ENCODE measurements at regions not wholly inside any gene's neighbourhood (a gene's known extent, or its start where the extent isn't known, plus 50 kb on each side); places are given as distances from the start of the nearest gene placed in this dataset.
"Not testable (repeated sequence)": the region's sequence is repeated elsewhere in the genome, so short reads cannot be mapped to it uniquely, and the experiment has no call there.

GRCh38 chr3:74145277-74145676 is 469.2 kb downstream of the CNTN3 start:
- Histone ChIP-seq H3K4me3 (ENCODE audit: low read length in 3 of 3) (no peak overlapping the region), H3K4me1 (ENCODE audit: control insufficient read depth in 3 of 3, insufficient read depth in 3 of 3, low read length in 3 of 3) (no peaks in the 10 kb centered on the region), H3K27me3 (ENCODE audit: control insufficient read depth in 3 of 3, insufficient read depth in 3 of 3, low read length in 3 of 3) (no peaks in the 10 kb centered on the region), H3K9ac (ENCODE audit: low read depth in 1 of 3, low read length in 3 of 3) (no peak overlapping the region), H3K36me3 (ENCODE audit: control insufficient read depth in 3 of 3, insufficient read depth in 3 of 3, low read length in 3 of 3) (no peaks in the 10 kb centered on the region), H3K27ac (ENCODE audit: low read depth, low read length) (no peak overlapping the region), H3K9me3 (ENCODE audit: control insufficient read depth in 3 of 3, low read length in 3 of 3) (no peaks in the 10 kb centered on the region)

DNA sequence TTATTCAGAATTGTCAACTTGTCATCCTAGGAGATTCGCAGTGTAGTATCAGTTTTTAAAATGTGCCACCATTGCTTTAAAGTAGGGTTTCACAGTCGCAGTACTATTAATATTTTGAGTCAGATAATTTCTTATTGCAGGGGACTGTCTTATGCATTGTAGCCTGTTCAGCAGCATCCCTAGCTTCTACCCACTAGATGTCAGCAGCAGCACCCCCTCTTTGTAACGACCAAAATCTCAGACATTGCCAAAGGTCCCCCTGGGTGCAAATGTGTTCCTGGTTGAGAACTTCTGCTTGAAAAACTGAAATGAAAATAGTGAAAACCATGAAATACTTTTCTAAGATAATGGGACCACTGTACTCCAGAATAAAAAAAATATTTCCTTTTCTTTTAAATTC is 474.8 kb downstream of the CNTN3 start:
- Histone ChIP-seq H3K4me1 (ENCODE audit: control insufficient read depth in 3 of 3, insufficient read depth in 3 of 3, low read length in 3 of 3) (no peaks in the 10 kb centered on the region), H3K9ac (ENCODE audit: low read depth in 1 of 3, low read length in 3 of 3) (no peak overlapping the region), H3K4me3 (ENCODE audit: low read length in 3 of 3) (no peak overlapping the region), H3K27me3 (ENCODE audit: control insufficient read depth in 3 of 3, insufficient read depth in 3 of 3, low read length in 3 of 3) (no peaks in the 10 kb centered on the region), H3K27ac (ENCODE audit: low read depth, low read length) (no peak overlapping the region), H3K9me3 (ENCODE audit: control insufficient read depth in 3 of 3, low read length in 3 of 3) (no peaks in the 10 kb centered on the region), H3K36me3 (ENCODE audit: control insufficient read depth in 3 of 3, insufficient read depth in 3 of 3, low read length in 3 of 3) (no peaks in the 10 kb centered on the region)

GRCh38 chr3:74137790-74138189 is 476.7 kb downstream of the CNTN3 start:
- no peaks in the 10 kb centered on the region for H3K36me3 ChIP-seq (ENCODE audit: control insufficient read depth in 3 of 3, insufficient read depth in 3 of 3, low read length in 3 of 3)
- H3K27me3 ChIP-seq (ENCODE audit: control insufficient read depth in 3 of 3, insufficient read depth in 3 of 3, low read length in 3 of 3), result no peaks in the 10 kb centered on the region
- no peak overlapping the region for H3K9ac ChIP-seq (ENCODE audit: low read depth in 1 of 3, low read length in 3 of 3)
- H3K4me1 ChIP-seq (ENCODE audit: control insufficient read depth in 3 of 3, insufficient read depth in 3 of 3, low read length in 3 of 3), result no peaks in the 10 kb centered on the region
- H3K27ac ChIP-seq (ENCODE audit: low read depth, low read length), result no peak overlapping the region
- no peak overlapping the region for H3K4me3 ChIP-seq (ENCODE audit: low read length in 3 of 3)
- H3K9me3 ChIP-seq (ENCODE audit: control insufficient read depth in 3 of 3, low read length in 3 of 3), result no peaks in the 10 kb centered on the region

DNA sequence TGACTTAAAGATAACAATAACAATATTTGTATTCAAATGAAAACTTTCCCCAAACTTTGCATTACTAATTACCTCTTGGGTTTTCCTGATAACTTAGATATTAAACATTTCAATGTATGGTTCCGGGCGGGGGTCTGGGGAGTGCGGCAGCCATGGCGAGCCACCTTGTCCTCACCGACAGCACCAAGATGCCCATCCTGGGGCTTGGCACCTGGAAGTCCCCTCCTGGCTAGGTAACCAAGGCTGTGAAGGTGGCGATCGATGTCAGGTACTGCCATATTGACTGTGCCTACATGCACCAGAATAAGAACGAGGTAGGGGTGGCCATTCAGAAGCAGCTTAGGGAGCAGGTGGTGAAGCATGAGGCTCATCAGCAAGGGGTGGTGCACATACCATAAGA is 478.7 kb downstream of the CNTN3 start:
- no peaks in the 10 kb centered on the region for H3K9me3 ChIP-seq (ENCODE audit: control insufficient read depth in 3 of 3, low read length in 3 of 3)
- no peak overlapping the region for H3K27ac ChIP-seq (ENCODE audit: low read depth, low read length)
- H3K36me3 ChIP-seq (ENCODE audit: control insufficient read depth in 3 of 3, insufficient read depth in 3 of 3, low read length in 3 of 3), result no peaks in the 10 kb centered on the region
- H3K27me3 ChIP-seq (ENCODE audit: control insufficient read depth in 3 of 3, insufficient read depth in 3 of 3, low read length in 3 of 3), result no peaks in the 10 kb centered on the region
- no peak overlapping the region for H3K9ac ChIP-seq (ENCODE audit: low read depth in 1 of 3, low read length in 3 of 3)
- H3K4me3 ChIP-seq (ENCODE audit: low read length in 3 of 3), result no peak overlapping the region
- no peaks in the 10 kb centered on the region for H3K4me1 ChIP-seq (ENCODE audit: control insufficient read depth in 3 of 3, insufficient read depth in 3 of 3, low read length in 3 of 3)

- H3K4me1 ChIP-seq (ENCODE audit: control insufficient read depth in 3 of 3, insufficient read depth in 3 of 3, low read length in 3 of 3), result no peaks in the 10 kb centered on the region
- H3K27me3 ChIP-seq (ENCODE audit: control insufficient read depth in 3 of 3, insufficient read depth in 3 of 3, low read length in 3 of 3), result no peaks in the 10 kb centered on the region
- no peak overlapping the region for H3K9ac ChIP-seq (ENCODE audit: low read depth in 1 of 3, low read length in 3 of 3)
- H3K36me3 ChIP-seq (ENCODE audit: control insufficient read depth in 3 of 3, insufficient read depth in 3 of 3, low read length in 3 of 3), result no peaks in the 10 kb centered on the region
- no peak overlapping the region for H3K27ac ChIP-seq (ENCODE audit: low read depth, low read length)
- no peak overlapping the region for H3K4me3 ChIP-seq (ENCODE audit: low read length in 3 of 3)
- H3K9me3 ChIP-seq (ENCODE audit: control insufficient read depth in 3 of 3, low read length in 3 of 3), result peaks cover 0 to 4% (median 0%) of the 10 kb centered on the region in 3 donors
These were observed 479.6 kb downstream of the CNTN3 start for GRCh38 chr3:74134831-74135230.

GRCh38 chr3:74131546-74132328 is 482.7 kb downstream of the CNTN3 start:
- H3K4me1 ChIP-seq (ENCODE audit: control insufficient read depth in 3 of 3, insufficient read depth in 3 of 3, low read length in 3 of 3); H3K36me3 ChIP-seq (ENCODE audit: control insufficient read depth in 3 of 3, insufficient read depth in 3 of 3, low read length in 3 of 3); H3K27ac ChIP-seq (ENCODE audit: low read depth, low read length); H3K4me3 ChIP-seq (ENCODE audit: low read length in 3 of 3); H3K27me3 ChIP-seq (ENCODE audit: control insufficient read depth in 3 of 3, insufficient read depth in 3 of 3, low read length in 3 of 3); H3K9me3 ChIP-seq (ENCODE audit: control insufficient read depth in 3 of 3, low read length in 3 of 3); H3K9ac ChIP-seq (ENCODE audit: low read depth in 1 of 3, low read length in 3 of 3): not testable (repeated sequence)

- Histone ChIP-seq H3K9me3 (ENCODE audit: control insufficient read depth in 3 of 3, low read length in 3 of 3) (peaks cover 0 to 4% (median 0%) of the 10 kb centered on the region in 3 donors), H3K36me3 (ENCODE audit: control insufficient read depth in 3 of 3, insufficient read depth in 3 of 3, low read length in 3 of 3) (no peaks in the 10 kb centered on the region), H3K4me3 (ENCODE audit: low read length in 3 of 3) (no peak overlapping the region), H3K27me3 (ENCODE audit: control insufficient read depth in 3 of 3, insufficient read depth in 3 of 3, low read length in 3 of 3) (no peaks in the 10 kb centered on the region), H3K4me1 (ENCODE audit: control insufficient read depth in 3 of 3, insufficient read depth in 3 of 3, low read length in 3 of 3) (no peaks in the 10 kb centered on the region), H3K9ac (ENCODE audit: low read depth in 1 of 3, low read length in 3 of 3) (no peak overlapping the region), H3K27ac (ENCODE audit: low read depth, low read length) (no peak overlapping the region)
These were observed 484.8 kb downstream of the CNTN3 start for GRCh38 chr3:74129611-74130010.

DNA sequence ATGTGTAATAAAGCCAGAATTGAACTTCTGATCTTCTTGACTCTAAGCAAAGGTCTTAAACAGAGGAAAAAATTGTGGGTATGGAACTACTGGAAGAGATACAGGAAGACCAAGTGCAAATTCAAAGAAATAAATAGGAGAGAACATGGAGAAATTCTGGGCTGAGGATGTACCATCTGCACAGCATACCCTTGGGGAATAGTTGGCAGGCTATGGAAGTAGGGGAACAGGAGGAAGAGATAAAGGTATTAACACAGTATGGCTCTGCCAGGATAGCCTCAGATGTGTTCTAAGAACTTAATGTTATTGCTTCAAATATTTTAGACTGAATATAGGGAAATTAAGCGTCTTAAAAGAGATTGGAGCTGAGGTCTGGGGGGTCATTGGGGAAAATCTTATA is 485.4 kb downstream of the CNTN3 start:
- H3K9me3 ChIP-seq (ENCODE audit: control insufficient read depth in 3 of 3, low read length in 3 of 3), result peaks cover 0 to 4% (median 0%) of the 10 kb centered on the region in 3 donors
- H3K4me1 ChIP-seq (ENCODE audit: control insufficient read depth in 3 of 3, insufficient read depth in 3 of 3, low read length in 3 of 3), result no peaks in the 10 kb centered on the region
- no peaks in the 10 kb centered on the region for H3K27me3 ChIP-seq (ENCODE audit: control insufficient read depth in 3 of 3, insufficient read depth in 3 of 3, low read length in 3 of 3)
- no peak overlapping the region for H3K9ac ChIP-seq (ENCODE audit: low read depth in 1 of 3, low read length in 3 of 3)
- H3K27ac ChIP-seq (ENCODE audit: low read depth, low read length), result no peak overlapping the region
- no peak overlapping the region for H3K4me3 ChIP-seq (ENCODE audit: low read length in 3 of 3)
- no peaks in the 10 kb centered on the region for H3K36me3 ChIP-seq (ENCODE audit: control insufficient read depth in 3 of 3, insufficient read depth in 3 of 3, low read length in 3 of 3)

DNA sequence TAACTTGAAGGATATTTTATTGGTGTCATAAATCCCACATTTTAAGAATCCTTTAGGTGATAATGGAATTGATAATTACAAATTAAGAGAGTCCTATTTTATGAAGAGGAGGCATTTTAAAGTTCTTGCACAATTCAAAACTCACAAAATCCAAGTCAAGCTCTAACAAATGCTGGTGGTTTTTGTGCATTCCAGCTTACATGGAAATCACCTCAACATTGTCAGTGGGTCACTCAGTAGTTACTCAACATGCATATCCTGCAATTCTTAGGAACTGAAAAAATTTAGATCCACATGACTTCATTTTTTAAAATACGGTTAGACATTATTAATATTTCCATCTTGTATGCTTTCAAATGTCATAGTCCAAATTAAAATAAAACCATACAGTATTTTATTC is 487.2 kb downstream of the CNTN3 start:
- Histone ChIP-seq H3K27ac (ENCODE audit: low read depth, low read length) (no peak overlapping the region), H3K4me1 (ENCODE audit: control insufficient read depth in 3 of 3, insufficient read depth in 3 of 3, low read length in 3 of 3) (no peaks in the 10 kb centered on the region), H3K4me3 (ENCODE audit: low read length in 3 of 3) (no peak overlapping the region), H3K27me3 (ENCODE audit: control insufficient read depth in 3 of 3, insufficient read depth in 3 of 3, low read length in 3 of 3) (no peaks in the 10 kb centered on the region), H3K9me3 (ENCODE audit: control insufficient read depth in 3 of 3, low read length in 3 of 3) (peaks cover 0 to 4% (median 0%) of the 10 kb centered on the region in 3 donors), H3K9ac (ENCODE audit: low read depth in 1 of 3, low read length in 3 of 3) (no peak overlapping the region), H3K36me3 (ENCODE audit: control insufficient read depth in 3 of 3, insufficient read depth in 3 of 3, low read length in 3 of 3) (no peaks in the 10 kb centered on the region)

- Histone ChIP-seq H3K4me1 (ENCODE audit: control insufficient read depth in 3 of 3, insufficient read depth in 3 of 3, low read length in 3 of 3) (no peaks in the 10 kb centered on the region), H3K27me3 (ENCODE audit: control insufficient read depth in 3 of 3, insufficient read depth in 3 of 3, low read length in 3 of 3) (no peaks in the 10 kb centered on the region), H3K36me3 (ENCODE audit: control insufficient read depth in 3 of 3, insufficient read depth in 3 of 3, low read length in 3 of 3) (no peaks in the 10 kb centered on the region), H3K9me3 (ENCODE audit: control insufficient read depth in 3 of 3, low read length in 3 of 3) (no peaks in the 10 kb centered on the region), H3K4me3 (ENCODE audit: low read length in 3 of 3) (no peak overlapping the region), H3K27ac (ENCODE audit: low read depth, low read length) (no peak overlapping the region), H3K9ac (ENCODE audit: low read depth in 1 of 3, low read length in 3 of 3) (no peak overlapping the region)
These were observed 489.7 kb downstream of the CNTN3 start for GRCh38 chr3:74124782-74125181.

Data from skeletal muscle tissue (tissue), 3 donors.